ENCODE measurements at regions not wholly inside any gene's neighbourhood (a gene's known extent, or its start where the extent isn't known, plus 50 kb on each side); places are given as distances from the start of the nearest gene placed in this dataset.
A peak's percentile ranks its signal among the peaks of the same experiment; 100 is the strongest.

DNA sequence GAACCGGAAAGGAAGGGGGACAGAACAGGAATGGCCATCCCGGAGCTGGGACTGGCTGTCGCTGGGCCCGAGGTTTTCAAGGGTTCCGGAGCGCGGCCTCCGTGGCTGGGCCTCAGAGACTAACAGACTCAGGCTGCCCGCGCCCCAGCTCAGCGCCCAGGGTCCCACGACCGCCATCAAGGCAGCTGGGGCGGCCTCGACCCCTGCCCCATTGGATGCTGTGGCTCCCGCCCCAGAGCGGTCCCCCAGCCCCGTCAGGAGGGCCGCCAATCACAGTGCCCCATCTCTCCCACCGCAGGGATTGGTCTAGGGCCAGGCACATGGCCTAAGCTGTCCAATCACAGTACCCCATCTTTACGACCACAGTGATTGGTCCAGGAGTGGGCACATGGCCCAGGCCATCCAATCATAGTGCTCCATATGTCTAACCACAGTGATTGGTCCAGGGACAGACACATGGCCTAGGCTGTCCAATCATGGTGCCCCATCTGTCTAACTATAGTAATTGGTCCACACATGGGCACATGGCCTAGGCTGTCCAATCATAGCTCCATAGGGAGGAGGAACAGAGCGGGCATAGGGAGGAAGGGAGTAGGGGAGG, 105.3 kb upstream of the NKX1-1 start:
- peak; percentile 14 for DNase-seq (ENCODE audit: low read depth)

GRCh38 chr4:1510931-1511330, 104.7 kb upstream of the NKX1-1 start:
- DNase-seq (ENCODE audit: low read depth), result no peak

DNA sequence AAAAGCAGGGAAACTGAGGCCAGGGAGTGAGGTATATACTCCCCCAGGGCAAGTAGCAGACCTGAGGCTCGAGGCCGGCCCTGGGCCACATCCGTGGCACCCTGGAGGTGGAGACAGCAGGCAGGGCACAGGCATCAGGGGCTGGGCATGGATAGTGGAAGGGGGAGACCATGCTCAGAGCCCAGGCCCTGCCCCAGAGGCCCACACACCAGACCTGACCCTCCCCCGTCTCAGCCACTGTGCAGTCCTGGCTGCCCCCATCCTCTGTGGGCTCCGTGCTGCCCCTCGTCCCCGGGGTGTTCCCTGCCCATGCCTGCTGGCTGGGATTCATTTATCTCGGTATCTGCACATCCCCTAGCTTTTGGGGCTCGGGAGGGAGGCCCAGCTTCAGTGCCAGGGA, 103.1 kb upstream of the NKX1-1 start:
- no peak for DNase-seq (ENCODE audit: low read depth)

DNA sequence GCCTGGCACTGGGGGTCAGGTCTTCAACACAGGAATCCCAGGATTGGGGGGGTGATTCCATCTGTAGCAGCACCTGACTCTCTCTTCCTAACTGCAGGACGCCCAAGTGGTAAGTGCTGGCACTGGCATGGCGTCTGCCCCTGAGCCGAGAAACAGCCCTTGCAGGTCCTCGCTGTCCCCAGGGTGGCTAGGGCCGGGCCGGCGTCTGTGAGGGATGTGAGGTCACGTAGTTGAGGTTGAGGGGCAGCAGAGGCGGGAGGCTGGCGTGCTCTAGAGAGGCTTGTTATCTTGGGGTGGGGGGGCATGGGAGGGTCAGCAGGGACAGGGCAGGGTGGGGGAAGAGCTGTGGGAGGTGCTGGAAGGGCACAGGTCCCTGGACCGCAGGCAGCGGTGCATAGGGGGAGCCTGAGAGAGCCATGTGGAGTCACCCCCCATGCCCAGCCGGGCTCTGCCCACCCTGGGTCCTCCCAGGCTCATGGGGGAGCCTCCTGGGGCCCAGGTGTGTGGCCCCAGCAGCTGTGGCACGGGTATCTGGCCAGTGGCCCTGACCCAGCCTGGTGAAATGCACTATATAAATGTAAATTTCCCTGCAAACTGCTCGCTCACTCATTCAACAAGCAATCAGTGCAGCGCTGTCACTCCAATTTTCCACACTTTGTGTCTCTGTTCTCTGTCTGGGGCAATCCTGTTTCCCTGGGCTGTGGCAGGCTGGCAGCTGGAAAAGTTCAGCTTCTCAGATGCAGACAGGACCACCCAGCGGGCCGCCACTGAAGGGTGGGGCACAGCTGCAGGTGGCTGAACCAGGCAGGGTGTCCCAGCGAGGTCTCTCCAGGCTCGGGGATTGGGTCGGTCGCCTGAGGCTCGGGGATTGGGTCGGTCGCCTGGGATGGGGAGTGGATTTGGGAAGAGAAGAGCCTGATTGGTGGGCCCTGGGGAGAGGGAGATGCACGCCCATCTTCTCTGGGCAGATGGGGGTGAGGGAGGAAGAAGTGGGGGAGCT, 102.2 kb upstream of the NKX1-1 start:
- DNase-seq (ENCODE audit: low read depth), result no peak

DNA sequence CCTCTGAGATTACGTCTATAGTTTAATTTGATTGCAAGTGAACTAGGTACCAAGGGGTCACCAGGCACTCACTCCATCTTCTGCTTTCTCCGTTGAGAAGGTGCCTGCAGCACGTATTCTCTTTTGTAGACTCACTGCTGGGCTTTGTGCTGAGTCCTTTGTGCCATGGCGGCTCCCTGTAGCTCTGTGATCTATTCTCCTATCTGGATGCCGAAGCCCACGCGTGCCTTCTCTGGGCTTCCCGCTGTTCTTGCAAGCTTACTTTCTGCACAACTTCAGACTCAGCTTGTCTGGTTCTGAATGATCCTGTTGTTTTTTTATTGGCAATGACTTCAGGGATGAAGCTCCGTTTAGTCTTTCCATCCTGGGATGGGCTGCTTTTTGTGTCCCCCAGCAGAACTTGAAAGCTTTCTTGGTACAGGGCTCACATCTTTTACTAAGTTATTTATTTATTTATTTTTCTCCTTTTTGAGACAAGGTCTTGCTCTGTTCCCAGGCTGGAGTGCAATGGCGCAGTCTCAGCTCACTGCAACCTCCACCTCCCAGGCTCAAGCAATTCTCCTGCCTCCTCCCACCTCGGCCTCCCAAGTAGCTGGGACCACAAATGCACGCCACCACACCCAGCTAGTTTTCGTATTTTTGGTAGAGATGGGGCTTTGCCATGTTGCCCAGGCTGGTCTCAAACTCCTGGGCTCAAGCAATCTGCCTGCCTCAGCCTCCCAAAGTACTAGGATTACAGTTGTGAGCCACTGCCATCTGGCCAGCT, 100.9 kb upstream of the NKX1-1 start:
- no peak for DNase-seq (ENCODE audit: low read depth)

DNA sequence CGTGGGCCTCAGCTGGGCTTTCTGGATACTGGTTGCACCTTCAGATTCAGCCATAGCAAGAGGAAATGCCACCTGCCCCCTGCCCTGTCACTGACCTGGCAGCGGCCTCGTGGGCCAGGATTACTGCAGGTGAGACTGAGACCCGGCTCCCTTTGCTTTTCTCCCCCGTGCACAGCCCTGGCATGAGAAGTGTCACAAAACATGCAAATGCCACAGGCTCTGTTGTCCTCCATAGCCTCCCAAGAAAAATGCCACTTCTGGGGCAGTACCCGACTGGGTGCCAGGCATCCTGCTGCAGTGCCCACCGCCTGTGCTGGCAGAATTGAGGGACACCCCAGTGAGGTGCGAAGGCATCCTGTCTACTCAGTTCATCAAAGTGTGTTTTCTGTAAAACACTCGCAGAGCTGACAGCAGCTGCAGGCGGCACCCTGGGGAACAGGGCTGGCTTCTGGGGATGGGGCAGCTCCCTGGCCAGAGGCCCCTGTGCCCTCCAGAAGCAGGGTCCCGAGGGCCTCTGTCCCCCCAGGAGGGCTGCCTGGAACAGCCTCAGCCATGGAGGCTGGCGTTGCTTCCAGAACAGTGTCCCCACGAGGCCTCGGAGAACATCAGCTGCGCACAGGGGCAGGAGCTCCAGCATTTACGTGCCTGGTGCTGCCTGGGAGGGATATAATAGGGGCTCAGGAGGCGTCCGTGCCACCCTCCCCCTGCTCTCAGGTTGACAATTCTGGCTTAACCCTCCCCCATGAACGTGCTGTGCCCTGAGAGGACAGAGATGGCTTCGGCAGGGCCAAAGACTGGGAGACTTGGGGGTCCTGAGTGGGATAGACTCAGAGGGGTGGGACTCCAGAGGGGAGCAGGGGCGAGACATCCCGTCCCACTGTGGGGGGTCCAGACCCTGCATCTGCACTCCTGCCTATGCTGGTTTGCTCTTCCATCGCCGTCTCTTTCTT, 99.5 kb upstream of the NKX1-1 start:
- DNase-seq (ENCODE audit: low read depth), result no peak

GRCh38 chr4:1504595-1505500, 98.6 kb upstream of the NKX1-1 start:
- no peak for DNase-seq (ENCODE audit: low read depth)

DNA sequence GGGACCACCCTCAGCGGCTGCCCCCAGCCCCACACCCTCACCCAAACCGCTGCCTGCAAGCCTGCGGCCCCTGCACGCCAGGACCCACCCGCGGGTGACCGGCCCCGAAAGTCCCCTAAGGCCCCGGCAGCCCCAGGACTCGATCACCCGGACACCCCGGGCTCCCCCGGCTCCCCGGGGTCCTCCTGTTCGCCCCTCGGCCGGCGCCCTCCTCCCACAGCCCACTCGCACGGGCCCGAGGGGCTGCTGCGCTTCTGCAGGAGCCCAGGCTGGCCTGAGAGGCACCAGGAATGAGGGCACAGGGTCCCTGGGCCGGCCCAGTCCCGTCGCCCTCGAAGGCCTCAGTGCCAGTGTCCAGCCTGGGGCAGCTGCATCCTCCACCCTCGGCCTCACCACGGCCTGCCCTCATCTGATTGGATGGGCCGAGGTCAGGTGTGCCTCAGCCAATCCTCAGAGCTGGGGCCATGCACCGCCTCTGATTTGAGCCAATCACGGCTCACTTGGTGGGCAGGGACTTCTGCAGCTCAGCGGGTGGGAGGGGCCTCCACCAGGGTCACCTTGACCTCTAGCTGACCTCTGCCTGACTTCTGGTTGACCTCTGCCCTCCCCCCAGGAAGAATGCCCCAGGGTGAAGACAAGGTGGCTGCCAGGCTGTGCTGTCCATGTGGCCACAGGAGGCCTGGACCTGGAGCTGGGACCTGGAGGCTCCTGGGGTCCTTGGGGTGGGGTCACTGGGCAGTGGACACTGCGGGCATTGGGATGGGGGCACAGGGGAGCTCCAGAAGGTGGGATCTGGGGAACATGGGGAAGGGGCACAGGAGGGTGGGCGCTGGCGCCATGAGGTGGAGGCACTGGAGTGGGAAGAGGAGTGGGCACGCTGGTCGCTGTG, 97.6 kb upstream of the NKX1-1 start:
- DNase-seq (ENCODE audit: low read depth), result no peak

GRCh38 chr4:1502976-1503375, 96.7 kb upstream of the NKX1-1 start:
- no peak for DNase-seq (ENCODE audit: low read depth)

GRCh38 chr4:1502501-1502886, 96.3 kb upstream of the NKX1-1 start:
- no peak for DNase-seq (ENCODE audit: low read depth)

DNA sequence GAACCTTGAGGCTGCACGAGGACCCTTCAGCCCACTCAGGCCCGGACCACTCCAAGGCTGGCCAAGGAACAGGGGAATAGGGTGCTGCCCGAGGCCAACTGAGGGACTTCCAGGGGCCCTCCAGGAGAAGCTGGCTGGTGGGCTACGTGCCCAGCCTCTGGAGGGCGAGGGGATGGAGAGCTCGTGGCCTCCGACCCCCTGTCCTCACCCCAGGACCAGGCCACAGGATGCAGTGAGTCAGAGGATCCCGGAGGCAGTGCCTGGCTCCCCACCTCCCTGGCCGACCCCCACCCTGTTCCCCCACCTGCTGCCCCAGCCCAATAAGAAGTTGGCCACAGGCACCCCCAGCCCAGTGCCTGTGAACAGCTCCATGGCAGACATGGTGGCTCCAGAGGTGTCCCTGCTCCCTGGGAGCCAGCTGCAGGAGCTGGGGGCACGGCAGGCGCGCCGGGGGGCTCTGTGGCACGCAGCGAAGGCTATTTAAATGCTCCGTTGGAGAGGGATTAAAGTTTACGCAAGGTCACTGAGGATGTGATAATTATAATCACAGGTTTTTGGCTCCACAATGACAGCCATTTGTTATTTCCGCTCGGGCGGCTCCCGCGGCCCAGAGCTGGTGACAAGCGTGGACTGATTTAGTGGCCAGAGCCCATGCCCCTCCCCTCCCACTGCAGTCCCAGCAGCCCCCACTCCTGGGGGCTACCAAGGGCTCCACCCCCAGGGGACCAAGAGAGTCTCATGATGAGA, 95.7 kb upstream of the NKX1-1 start:
- no peak for DNase-seq (ENCODE audit: low read depth)

DNA sequence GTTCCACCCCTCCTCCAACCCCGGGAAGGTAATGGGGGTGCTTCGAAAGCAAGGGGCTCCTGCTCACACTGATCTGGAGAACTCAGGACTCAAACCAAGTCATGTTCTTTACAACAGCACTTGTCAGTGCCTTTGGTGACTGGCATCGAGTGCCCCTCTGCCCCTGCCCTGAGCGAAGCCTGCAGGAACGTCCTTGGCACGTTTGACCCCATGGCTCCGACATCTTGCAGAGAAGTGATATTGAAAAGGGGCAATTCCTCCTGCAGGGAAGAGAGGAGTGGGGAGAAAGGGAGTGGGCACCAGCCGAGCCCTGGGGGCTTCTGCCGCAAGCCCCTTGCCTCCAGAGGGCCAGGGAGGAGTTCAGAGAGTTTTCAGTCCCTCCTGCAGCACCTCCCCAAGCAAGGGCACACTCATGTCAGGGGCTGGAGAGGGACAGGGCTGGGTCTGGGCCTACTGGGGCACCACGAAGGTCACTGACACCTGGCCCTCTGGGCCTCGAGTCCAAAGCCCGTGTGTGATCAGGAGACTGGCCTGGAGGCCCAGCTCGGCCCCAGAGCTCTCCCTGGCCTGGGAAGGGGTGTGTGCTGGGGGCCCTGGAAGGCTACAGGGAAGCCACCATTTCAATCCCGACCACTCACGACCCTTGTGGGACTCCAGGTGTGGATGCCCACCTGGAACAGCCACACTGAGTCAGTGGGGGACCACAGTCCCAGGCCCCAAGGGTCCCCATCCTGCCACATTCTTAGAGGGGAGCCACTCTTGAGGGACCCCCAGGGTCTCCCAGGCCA, 94.9 kb upstream of the NKX1-1 start:
- DNase-seq (ENCODE audit: low read depth), result no peak

DNA sequence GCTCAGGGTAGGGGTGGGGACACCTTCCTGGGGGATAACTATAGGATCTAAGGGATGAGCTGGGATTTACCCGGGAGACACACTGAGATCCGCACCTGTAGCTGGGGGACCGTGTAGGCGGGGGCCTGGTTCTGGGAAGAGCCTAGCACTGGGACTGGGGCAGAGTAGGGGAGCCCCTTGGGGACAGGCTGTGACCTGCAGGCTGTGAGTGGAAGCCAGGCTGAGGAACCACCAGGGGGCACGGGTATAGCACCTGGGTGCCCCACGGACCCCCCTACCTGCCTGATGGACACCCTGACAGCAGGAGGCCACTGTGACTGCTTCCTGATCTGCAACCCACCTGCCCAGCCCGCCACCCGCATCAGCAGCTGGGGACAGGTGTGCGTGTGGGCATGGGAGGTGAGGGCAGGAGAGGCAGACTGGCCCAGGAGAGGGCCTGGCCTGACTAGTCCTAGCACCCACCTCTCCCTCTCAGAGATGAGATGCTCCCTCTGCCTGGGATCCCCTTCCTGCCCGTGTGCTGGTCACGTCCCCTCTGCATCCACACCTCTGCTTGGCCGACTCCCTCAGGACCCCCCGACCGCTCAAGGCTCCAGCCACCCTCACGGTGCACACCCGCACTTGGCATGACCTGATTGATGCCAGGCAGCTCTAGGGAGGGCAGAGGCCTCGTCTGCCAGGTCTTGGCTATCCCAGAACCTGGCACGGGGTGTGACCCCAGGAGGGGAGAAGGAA, 94.2 kb upstream of the NKX1-1 start:
- DNase-seq (ENCODE audit: low read depth), result no peak

- DNase-seq (ENCODE audit: low read depth), result no peak
Observed at GRCh38 chr4:1499465-1499864, 93.2 kb upstream of the NKX1-1 start.

DNA sequence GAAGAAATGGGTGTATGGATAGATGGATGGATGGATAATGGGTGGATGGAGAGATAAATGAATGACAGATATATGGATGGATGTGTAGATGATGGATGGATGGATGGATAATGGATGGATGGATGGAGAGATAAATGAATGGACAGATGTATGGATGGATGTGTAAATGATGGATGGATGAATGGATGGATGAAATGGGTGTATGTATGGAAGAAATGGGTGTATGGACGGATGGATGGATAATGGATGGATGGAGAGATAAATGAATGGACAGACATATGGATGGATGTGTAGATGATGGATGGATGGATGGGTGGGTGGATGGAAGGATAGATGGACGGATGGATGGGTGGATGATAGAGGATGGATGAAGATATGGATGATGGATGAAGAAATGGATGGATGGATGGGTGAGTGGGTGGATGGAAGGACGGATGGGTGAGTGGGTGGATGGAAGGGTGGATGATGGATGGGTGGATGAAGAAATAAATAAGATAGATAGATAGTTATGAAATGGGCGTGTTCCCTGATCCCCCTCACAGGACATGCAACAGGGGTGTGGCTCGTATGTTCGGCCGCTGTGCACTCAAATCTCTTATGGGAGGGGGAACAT, 91.1 kb upstream of the NKX1-1 start:
- DNase-seq (ENCODE audit: low read depth), result no peak

DNA sequence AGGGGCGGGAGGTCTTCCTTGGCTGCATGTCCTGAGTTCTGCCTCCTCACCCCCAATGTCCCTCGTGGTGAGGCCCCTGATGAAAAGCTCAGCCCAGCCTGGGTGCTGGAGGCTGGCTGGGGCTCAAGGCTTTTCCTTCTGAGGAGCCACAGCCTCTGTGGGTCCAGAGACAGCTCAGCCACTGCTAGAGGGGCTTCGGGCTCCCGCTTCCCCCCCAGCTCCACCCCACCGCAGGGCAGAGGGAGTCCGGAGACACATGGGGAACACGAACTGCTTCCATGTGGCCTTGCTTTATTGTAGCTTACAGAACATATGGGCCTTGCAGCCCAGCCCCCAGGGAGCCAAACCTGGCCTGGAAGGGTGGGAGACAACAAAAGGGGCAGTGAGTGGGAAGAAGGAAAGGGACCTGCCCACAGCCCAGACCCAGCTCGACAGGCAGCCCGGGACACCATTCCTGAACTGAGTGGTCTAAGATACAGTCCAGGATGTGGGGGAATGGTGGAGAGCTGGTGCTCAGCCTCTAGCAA, 89.9 kb upstream of the NKX1-1 start:
- DNase-seq (ENCODE audit: low read depth), result no peak

Data from EH (cell line).